ENCODE measurements at regions not wholly inside any gene's neighbourhood (a gene's known extent, or its start where the extent isn't known, plus 50 kb on each side); places are given as distances from the start of the nearest gene placed in this dataset.
A peak's percentile ranks its signal among the peaks of the same experiment; 100 is the strongest.

GRCh38 chr20:50308513-50309279, 118.1 kb downstream of the CEBPB start:
- H3K27ac ChIP-seq (ENCODE audit: low read length): no peak overlapping the region
- H3K4me1 Mint-ChIP-seq: peaks cover 19 to 30% of the 10 kb centered on the region in 2 donors
- no peak overlapping the region for H3K4me3 Mint-ChIP-seq
- DNase-seq (no peak), ATAC-seq (peak; percentile 54 to 86 (median 72))
- TF ChIP-seq CTCF (IDR thresholded peaks at IDR 0.05): no peak
- intact Hi-C loops (cut with micrococcal nuclease): no loop called here
- H3K4me3 ChIP-seq (ENCODE audit: low read length): no peak overlapping the region
- peaks cover 28 to 32% of the 10 kb centered on the region in 2 donors for H3K27me3 Mint-ChIP-seq (ENCODE audit: low read depth in 2 of 2)
- peaks cover 19% of the 10 kb centered on the region for H3K4me1 ChIP-seq (ENCODE audit: control insufficient read depth, insufficient read depth, low read length)
- H3K27me3 ChIP-seq (ENCODE audit: control insufficient read depth, insufficient read depth, low read length): no peaks in the 10 kb centered on the region
- no peaks in the 10 kb centered on the region for H3K36me3 ChIP-seq (ENCODE audit: control insufficient read depth, insufficient read depth, low read length)
- H3K9me3 Mint-ChIP-seq: no peaks in the 10 kb centered on the region
- H3K27ac Mint-ChIP-seq: no peak overlapping the region
- 72% methylated on average over 19 of the region's 20 CpGs for WGBS (ENCODE audit: insufficient coverage)
- H3K36me3 Mint-ChIP-seq: no peaks in the 10 kb centered on the region
- H3K9me3 ChIP-seq (ENCODE audit: control insufficient read depth, insufficient read depth, low read length): no peaks in the 10 kb centered on the region

- no peaks in the 10 kb centered on the region for H3K27me3 ChIP-seq (ENCODE audit: control insufficient read depth, insufficient read depth, low read length)
- H3K4me3 ChIP-seq (ENCODE audit: low read length): no peak overlapping the region
- intact Hi-C loops (cut with micrococcal nuclease): no loop called here
- Mint-ChIP-seq H3K4me1 (peaks cover 19 to 30% of the 10 kb centered on the region in 2 donors), H3K27ac (peak overlapping the region in 1 of 2 donors; percentile 17), H3K36me3 (no peaks in the 10 kb centered on the region), H3K4me3 (no peak overlapping the region), H3K9me3 (no peaks in the 10 kb centered on the region), H3K27me3 (ENCODE audit: low read depth in 2 of 2) (peaks cover 30 to 31% of the 10 kb centered on the region in 2 donors)
- no peak overlapping the region for H3K27ac ChIP-seq (ENCODE audit: low read length)
- no peak for TF ChIP-seq CTCF (IDR thresholded peaks at IDR 0.05)
- 90% methylated on average over 11 of the region's 11 CpGs for WGBS (ENCODE audit: insufficient coverage)
- ATAC-seq (no peak), DNase-seq (no peak)
- no peaks in the 10 kb centered on the region for H3K9me3 ChIP-seq (ENCODE audit: control insufficient read depth, insufficient read depth, low read length)
- H3K4me1 ChIP-seq (ENCODE audit: control insufficient read depth, insufficient read depth, low read length): peaks cover 19% of the 10 kb centered on the region
- H3K36me3 ChIP-seq (ENCODE audit: control insufficient read depth, insufficient read depth, low read length): no peaks in the 10 kb centered on the region
These were observed 118.7 kb downstream of the CEBPB start for GRCh38 chr20:50309280-50309763.

GRCh38 chr20:50309764-50310672, 119.4 kb downstream of the CEBPB start:
- no peaks in the 10 kb centered on the region for H3K36me3 Mint-ChIP-seq
- intact Hi-C loops (cut with micrococcal nuclease): loop anchor here (2.0 kb wide), 1 partner anchor 77 kb away; no protein-coding TSS in a partner anchor
- H3K27ac ChIP-seq (ENCODE audit: low read length): no peak overlapping the region
- DNase-seq (no peak), ATAC-seq (peak in 1 of 3 donors; percentile 19)
- H3K27ac Mint-ChIP-seq: peak overlapping the region; percentile 23 to 62
- H3K27me3 ChIP-seq (ENCODE audit: control insufficient read depth, insufficient read depth, low read length): no peaks in the 10 kb centered on the region
- no peak for TF ChIP-seq CTCF (IDR thresholded peaks at IDR 0.05)
- H3K4me3 Mint-ChIP-seq: no peak overlapping the region
- H3K9me3 Mint-ChIP-seq: no peaks in the 10 kb centered on the region
- H3K4me3 ChIP-seq (ENCODE audit: low read length): no peak overlapping the region
- H3K4me1 ChIP-seq (ENCODE audit: control insufficient read depth, insufficient read depth, low read length): peaks cover 19% of the 10 kb centered on the region
- peaks cover 19 to 30% of the 10 kb centered on the region in 2 donors for H3K4me1 Mint-ChIP-seq
- 89% methylated on average over 20 of the region's 20 CpGs for WGBS (ENCODE audit: insufficient coverage)
- peaks cover 33 to 36% of the 10 kb centered on the region in 2 donors for H3K27me3 Mint-ChIP-seq (ENCODE audit: low read depth in 2 of 2)
- H3K36me3 ChIP-seq (ENCODE audit: control insufficient read depth, insufficient read depth, low read length): no peaks in the 10 kb centered on the region
- H3K9me3 ChIP-seq (ENCODE audit: control insufficient read depth, insufficient read depth, low read length): no peaks in the 10 kb centered on the region
